ENCODE measurements at regions not wholly inside any gene's neighbourhood (a gene's known extent, or its start where the extent isn't known, plus 50 kb on each side); places are given as distances from the start of the nearest gene placed in this dataset.

DNA sequence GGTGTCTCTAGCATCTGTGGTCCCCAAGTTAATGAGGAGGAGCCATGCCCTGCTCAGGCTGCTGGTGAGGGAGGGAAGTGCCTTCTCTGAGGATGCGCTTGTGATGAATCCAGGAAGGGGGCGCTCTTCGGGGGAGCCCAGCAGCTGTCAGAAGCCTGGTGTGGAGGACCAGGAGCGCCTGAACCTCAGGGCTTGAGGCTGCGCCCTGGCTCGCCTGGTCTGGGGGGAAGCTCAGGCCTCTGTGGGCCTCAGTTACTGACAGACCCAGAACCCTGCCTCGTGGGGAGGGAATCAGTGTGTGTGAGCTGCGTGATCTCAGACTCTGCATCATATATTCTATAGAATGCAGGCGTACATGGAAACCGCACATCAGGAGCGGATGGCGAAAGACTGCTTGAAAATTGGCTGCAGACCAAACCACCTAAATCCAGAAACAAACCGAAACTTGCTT lies 126.1 kb downstream of the SEC14L1 start:
- ATAC-seq (peak; percentile 93), DNase-seq (ENCODE audit: low spot score) (peak; percentile 72)
- H3K27me3 Mint-ChIP-seq (ENCODE audit: low read depth) = no peaks in the 10 kb centered on the region; the same call in 1 of the 2 replicates
- H3K27ac Mint-ChIP-seq = no peak overlapping the region
- H3K4me3 Mint-ChIP-seq = no peak overlapping the region
- ChIA-PET CTCF (interaction anchor here (0.5 to 1.6 kb wide), 17 partner anchors 9 to 636 kb away, joined by 3 to 10 read pairs (median 4); partner anchors contain the start of gene MGAT5B), POLR2A (interaction anchor here (0.6 kb wide), 1 partner anchor 72 kb away, joined by 4 read pairs; no protein-coding TSS in a partner anchor)
- no peaks in the 10 kb centered on the region for H3K9me3 Mint-ChIP-seq
- TF ChIP-seq CTCF (IDR thresholded peaks at IDR 0.05) = 0 out of 2 replicates have a peak, but pooled peaks have one; percentile 28
- TF ChIP-seq, protein P1, sequence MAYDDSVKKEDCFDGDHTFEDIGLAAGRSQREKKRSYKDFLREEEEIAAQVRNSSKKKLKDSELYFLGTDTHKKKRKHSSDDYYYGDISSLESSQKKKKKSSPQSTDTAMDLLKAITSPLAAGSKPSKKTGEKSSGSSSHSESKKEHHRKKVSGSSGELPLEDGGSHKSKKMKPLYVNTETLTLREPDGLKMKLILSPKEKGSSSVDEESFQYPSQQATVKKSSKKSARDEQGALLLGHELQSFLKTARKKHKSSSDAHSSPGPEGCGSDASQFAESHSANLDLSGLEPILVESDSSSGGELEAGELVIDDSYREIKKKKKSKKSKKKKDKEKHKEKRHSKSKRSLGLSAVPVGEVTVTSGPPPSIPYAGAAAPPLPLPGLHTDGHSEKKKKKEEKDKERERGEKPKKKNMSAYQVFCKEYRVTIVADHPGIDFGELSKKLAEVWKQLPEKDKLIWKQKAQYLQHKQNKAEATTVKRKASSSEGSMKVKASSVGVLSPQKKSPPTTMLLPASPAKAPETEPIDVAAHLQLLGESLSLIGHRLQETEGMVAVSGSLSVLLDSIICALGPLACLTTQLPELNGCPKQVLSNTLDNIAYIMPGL (CRISPR knock-in tag; IDR thresholded peaks at IDR 0.05) = peak; percentile 51; the same call in 1 of the 2 replicates
- TF ChIP-seq, protein P2, sequence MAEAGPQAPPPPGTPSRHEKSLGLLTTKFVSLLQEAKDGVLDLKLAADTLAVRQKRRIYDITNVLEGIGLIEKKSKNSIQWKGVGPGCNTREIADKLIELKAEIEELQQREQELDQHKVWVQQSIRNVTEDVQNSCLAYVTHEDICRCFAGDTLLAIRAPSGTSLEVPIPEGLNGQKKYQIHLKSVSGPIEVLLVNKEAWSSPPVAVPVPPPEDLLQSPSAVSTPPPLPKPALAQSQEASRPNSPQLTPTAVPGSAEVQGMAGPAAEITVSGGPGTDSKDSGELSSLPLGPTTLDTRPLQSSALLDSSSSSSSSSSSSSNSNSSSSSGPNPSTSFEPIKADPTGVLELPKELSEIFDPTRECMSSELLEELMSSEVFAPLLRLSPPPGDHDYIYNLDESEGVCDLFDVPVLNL (CRISPR knock-in tag; IDR thresholded peaks at IDR 0.05; ENCODE audit: borderline replicate concordance, low read depth) = no peak
- no peaks in the 10 kb centered on the region for H3K36me3 Mint-ChIP-seq
- H3K4me1 Mint-ChIP-seq = peaks cover 16% of the 10 kb centered on the region

DNA sequence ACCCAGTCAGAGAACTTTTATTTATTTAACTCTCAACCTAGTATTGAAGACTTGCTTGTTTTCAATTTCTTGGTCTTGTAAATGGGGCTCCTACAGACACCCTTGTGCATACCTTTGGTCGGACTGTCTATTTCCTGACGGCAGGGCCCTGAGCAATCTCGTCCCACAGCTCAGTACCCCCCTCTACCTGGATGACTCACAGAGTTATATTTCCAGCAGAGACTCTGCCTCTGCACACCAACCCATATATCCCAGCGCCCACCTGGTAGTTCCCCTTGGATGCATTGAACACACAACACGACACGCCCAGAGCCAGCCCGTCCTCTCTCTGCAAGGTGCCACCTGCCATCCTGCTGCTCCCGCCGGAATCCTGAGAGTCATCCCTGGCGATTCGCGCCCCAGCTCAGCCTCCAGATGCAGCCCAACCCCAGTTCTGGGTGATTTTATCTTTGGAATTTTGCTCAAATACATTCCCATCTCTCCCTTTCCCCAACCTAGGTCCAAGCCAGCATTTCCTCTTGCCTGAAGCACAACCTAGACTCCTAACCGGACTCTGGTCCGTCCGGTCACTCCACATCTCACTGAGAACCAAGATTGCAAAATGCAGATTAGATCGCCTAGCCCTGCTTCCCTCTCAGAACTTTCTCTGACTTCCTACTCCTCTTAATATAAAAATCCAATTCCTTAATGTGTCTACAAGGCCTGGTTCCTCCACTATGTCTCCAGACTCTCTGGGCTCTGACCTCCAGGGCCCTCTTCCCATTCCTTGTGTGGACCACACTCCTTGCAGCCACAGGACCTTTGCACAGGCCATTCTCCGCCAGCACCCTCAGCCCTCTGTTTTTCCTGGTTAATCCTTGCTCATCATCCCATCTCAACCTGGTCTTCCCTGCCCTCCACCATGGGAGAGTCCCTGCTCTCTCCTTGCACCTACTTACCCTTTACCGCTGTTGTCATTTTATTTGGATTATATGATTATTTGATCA lies 129.2 kb downstream of the SEC14L1 start:
- ChIA-PET POLR2A (no interaction called here), CTCF (no interaction called here)
- DNase-seq (ENCODE audit: low spot score) = no peak
- H3K4me3 Mint-ChIP-seq = no peak overlapping the region
- no peaks in the 10 kb centered on the region for H3K36me3 Mint-ChIP-seq
- no peak for ATAC-seq
- no peaks in the 10 kb centered on the region; the same call in none of the 2 replicates for H3K27me3 Mint-ChIP-seq (ENCODE audit: low read depth)
- no peak overlapping the region for H3K27ac Mint-ChIP-seq
- H3K4me1 Mint-ChIP-seq = peaks cover 3% of the 10 kb centered on the region
- peaks cover 5% of the 10 kb centered on the region; the same call in 1 of the 2 replicates for H3K9me3 Mint-ChIP-seq
- TF ChIP-seq, protein P3, sequence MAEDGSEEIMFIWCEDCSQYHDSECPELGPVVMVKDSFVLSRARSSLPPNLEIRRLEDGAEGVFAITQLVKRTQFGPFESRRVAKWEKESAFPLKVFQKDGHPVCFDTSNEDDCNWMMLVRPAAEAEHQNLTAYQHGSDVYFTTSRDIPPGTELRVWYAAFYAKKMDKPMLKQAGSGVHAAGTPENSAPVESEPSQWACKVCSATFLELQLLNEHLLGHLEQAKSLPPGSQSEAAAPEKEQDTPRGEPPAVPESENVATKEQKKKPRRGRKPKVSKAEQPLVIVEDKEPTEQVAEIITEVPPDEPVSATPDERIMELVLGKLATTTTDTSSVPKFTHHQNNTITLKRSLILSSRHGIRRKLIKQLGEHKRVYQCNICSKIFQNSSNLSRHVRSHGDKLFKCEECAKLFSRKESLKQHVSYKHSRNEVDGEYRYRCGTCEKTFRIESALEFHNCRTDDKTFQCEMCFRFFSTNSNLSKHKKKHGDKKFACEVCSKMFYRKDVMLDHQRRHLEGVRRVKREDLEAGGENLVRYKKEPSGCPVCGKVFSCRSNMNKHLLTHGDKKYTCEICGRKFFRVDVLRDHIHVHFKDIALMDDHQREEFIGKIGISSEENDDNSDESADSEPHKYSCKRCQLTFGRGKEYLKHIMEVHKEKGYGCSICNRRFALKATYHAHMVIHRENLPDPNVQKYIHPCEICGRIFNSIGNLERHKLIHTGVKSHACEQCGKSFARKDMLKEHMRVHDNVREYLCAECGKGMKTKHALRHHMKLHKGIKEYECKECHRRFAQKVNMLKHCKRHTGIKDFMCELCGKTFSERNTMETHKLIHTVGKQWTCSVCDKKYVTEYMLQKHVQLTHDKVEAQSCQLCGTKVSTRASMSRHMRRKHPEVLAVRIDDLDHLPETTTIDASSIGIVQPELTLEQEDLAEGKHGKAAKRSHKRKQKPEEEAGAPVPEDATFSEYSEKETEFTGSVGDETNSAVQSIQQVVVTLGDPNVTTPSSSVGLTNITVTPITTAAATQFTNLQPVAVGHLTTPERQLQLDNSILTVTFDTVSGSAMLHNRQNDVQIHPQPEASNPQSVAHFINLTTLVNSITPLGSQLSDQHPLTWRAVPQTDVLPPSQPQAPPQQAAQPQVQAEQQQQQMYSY (CRISPR knock-in tag; IDR thresholded peaks at IDR 0.05) = no peak
- TF ChIP-seq ZNF512 (CRISPR knock-in tag; IDR thresholded peaks at IDR 0.05; ENCODE audit: borderline replicate concordance) (no peak), ATF2 (CRISPR knock-in tag; IDR thresholded peaks at IDR 0.05; ENCODE audit: borderline replicate concordance, low read depth) (no peak), SMAD4 (CRISPR knock-in tag; IDR thresholded peaks at IDR 0.05) (no peak), IRF2 (CRISPR knock-in tag; IDR thresholded peaks at IDR 0.05; ENCODE audit: borderline replicate concordance, low read depth) (no peak), CREB1 (CRISPR knock-in tag; IDR thresholded peaks at IDR 0.05) (no peak), SOX15 (CRISPR knock-in tag; IDR thresholded peaks at IDR 0.05) (no peak), ETV6 (CRISPR knock-in tag; IDR thresholded peaks at IDR 0.05) (no peak), ZNF219 (CRISPR knock-in tag; IDR thresholded peaks at IDR 0.05; ENCODE audit: borderline replicate concordance) (no peak), ZNF263 (CRISPR knock-in tag; IDR thresholded peaks at IDR 0.05; ENCODE audit: low read depth) (no peak), E2F1 (CRISPR knock-in tag; IDR thresholded peaks at IDR 0.05) (no peak), ZBTB43 (CRISPR knock-in tag; IDR thresholded peaks at IDR 0.05) (no peak)
- TF ChIP-seq, protein P4, sequence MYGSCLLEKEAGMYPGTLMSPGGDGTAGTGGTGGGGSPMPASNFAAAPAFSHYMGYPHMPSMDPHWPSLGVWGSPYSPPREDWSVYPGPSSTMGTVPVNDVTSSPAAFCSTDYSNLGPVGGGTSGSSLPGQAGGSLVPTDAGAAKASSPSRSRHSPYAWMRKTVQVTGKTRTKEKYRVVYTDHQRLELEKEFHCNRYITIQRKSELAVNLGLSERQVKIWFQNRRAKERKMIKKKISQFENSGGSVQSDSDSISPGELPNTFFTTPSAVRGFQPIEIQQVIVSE (CRISPR knock-in tag; IDR thresholded peaks at IDR 0.05; ENCODE audit: borderline replicate concordance) = no peak

All from WTC11 (cell line).